ENCODE measurements at regions not wholly inside any gene's neighbourhood (a gene's known extent, or its start where the extent isn't known, plus 50 kb on each side); places are given as distances from the start of the nearest gene placed in this dataset.

GRCh38 chr3:192024751-192025150 lies 563.8 kb downstream of the PYDC2 start:
- no peak for FAIRE-seq
- Histone ChIP-seq H2AFZ (ENCODE audit: low read depth, low read length) (no peak overlapping the region), H3K27ac (ENCODE audit: low read depth, low read length) (no peak overlapping the region), H4K20me1 (ENCODE audit: insufficient read depth, low read length) (no peaks in the 10 kb centered on the region), H3K9ac (ENCODE audit: low read length) (no peak overlapping the region), H3K79me2 (ENCODE audit: insufficient read depth, low read length) (no peaks in the 10 kb centered on the region), H3K27me3 (ENCODE audit: insufficient read depth, low read length) (no peaks in the 10 kb centered on the region), H3K9me3 (ENCODE audit: insufficient read depth, low read depth, low read length) (no peaks in the 10 kb centered on the region), H3K4me2 (ENCODE audit: low read length) (no peak overlapping the region), H3K36me3 (ENCODE audit: insufficient read depth, low read length) (no peaks in the 10 kb centered on the region), H3K4me1 (ENCODE audit: insufficient read depth, low read length) (peaks cover 4% of the 10 kb centered on the region), H3K4me3 (ENCODE audit: insufficient read depth, low read depth, low read length) (no peak overlapping the region)
- H3K4me1 Mint-ChIP-seq (ENCODE audit: low read depth, unreplicated experiment), result peaks cover 42% of the 10 kb centered on the region
- no peak overlapping the region for H3K27ac Mint-ChIP-seq (ENCODE audit: unreplicated experiment)
- DNase-seq (ENCODE audit: low read depth), result no peak
- no peak overlapping the region for H3K4me3 Mint-ChIP-seq (ENCODE audit: unreplicated experiment)
- H3K36me3 Mint-ChIP-seq (ENCODE audit: low read depth, unreplicated experiment), result no peaks in the 10 kb centered on the region
- H3K27me3 Mint-ChIP-seq (ENCODE audit: low read depth, unreplicated experiment), result no peaks in the 10 kb centered on the region
- H3K9me3 Mint-ChIP-seq (ENCODE audit: unreplicated experiment), result no peaks in the 10 kb centered on the region
- TF ChIP-seq EZH2 (IDR thresholded peaks at IDR 0.05; ENCODE audit: insufficient read depth, low read length), result no peak
- TF ChIP-seq CTCF (IDR thresholded peaks at IDR 0.05; ENCODE audit: insufficient read depth, low read depth, low read length), result no peak

GRCh38 chr3:192026661-192027060 lies 565.7 kb downstream of the PYDC2 start:
- Histone ChIP-seq H3K36me3 (ENCODE audit: insufficient read depth, low read length) (no peaks in the 10 kb centered on the region), H3K4me1 (ENCODE audit: insufficient read depth, low read length) (peaks cover 3% of the 10 kb centered on the region), H4K20me1 (ENCODE audit: insufficient read depth, low read length) (no peaks in the 10 kb centered on the region), H3K9ac (ENCODE audit: low read length) (no peak overlapping the region), H3K79me2 (ENCODE audit: insufficient read depth, low read length) (no peaks in the 10 kb centered on the region), H2AFZ (ENCODE audit: low read depth, low read length) (no peak overlapping the region), H3K27ac (ENCODE audit: low read depth, low read length) (no peak overlapping the region), H3K27me3 (ENCODE audit: insufficient read depth, low read length) (no peaks in the 10 kb centered on the region), H3K9me3 (ENCODE audit: insufficient read depth, low read depth, low read length) (no peaks in the 10 kb centered on the region), H3K4me3 (ENCODE audit: insufficient read depth, low read depth, low read length) (no peak overlapping the region), H3K4me2 (ENCODE audit: low read length) (no peak overlapping the region)
- Mint-ChIP-seq H3K36me3 (ENCODE audit: low read depth, unreplicated experiment) (no peaks in the 10 kb centered on the region), H3K4me1 (ENCODE audit: low read depth, unreplicated experiment) (peaks cover 28% of the 10 kb centered on the region), H3K27me3 (ENCODE audit: low read depth, unreplicated experiment) (no peaks in the 10 kb centered on the region), H3K4me3 (ENCODE audit: unreplicated experiment) (no peak overlapping the region), H3K27ac (ENCODE audit: unreplicated experiment) (no peak overlapping the region), H3K9me3 (ENCODE audit: unreplicated experiment) (no peaks in the 10 kb centered on the region)
- no peak for FAIRE-seq
- DNase-seq (ENCODE audit: low read depth), result no peak
- TF ChIP-seq CTCF (IDR thresholded peaks at IDR 0.05; ENCODE audit: insufficient read depth, low read depth, low read length), result no peak
- no peak for TF ChIP-seq EZH2 (IDR thresholded peaks at IDR 0.05; ENCODE audit: insufficient read depth, low read length)

- no peaks in the 10 kb centered on the region for H4K20me1 ChIP-seq (ENCODE audit: insufficient read depth, low read length)
- H3K9ac ChIP-seq (ENCODE audit: low read length), result no peak overlapping the region
- H3K4me3 Mint-ChIP-seq (ENCODE audit: unreplicated experiment), result no peak overlapping the region
- no peaks in the 10 kb centered on the region for H3K36me3 Mint-ChIP-seq (ENCODE audit: low read depth, unreplicated experiment)
- no peaks in the 10 kb centered on the region for H3K27me3 ChIP-seq (ENCODE audit: insufficient read depth, low read length)
- DNase-seq (ENCODE audit: low read depth), result no peak
- no peak overlapping the region for H3K27ac ChIP-seq (ENCODE audit: low read depth, low read length)
- H2AFZ ChIP-seq (ENCODE audit: low read depth, low read length), result no peak overlapping the region
- no peaks in the 10 kb centered on the region for H3K27me3 Mint-ChIP-seq (ENCODE audit: low read depth, unreplicated experiment)
- peaks cover 4% of the 10 kb centered on the region for H3K4me1 Mint-ChIP-seq (ENCODE audit: low read depth, unreplicated experiment)
- no peak for FAIRE-seq
- TF ChIP-seq EZH2 (IDR thresholded peaks at IDR 0.05; ENCODE audit: insufficient read depth, low read length) (no peak), CTCF (IDR thresholded peaks at IDR 0.05; ENCODE audit: insufficient read depth, low read depth, low read length) (no peak)
- no peak overlapping the region for H3K4me2 ChIP-seq (ENCODE audit: low read length)
- no peaks in the 10 kb centered on the region for H3K79me2 ChIP-seq (ENCODE audit: insufficient read depth, low read length)
- H3K27ac Mint-ChIP-seq (ENCODE audit: unreplicated experiment), result no peak overlapping the region
- H3K9me3 ChIP-seq (ENCODE audit: insufficient read depth, low read depth, low read length), result no peaks in the 10 kb centered on the region
- H3K9me3 Mint-ChIP-seq (ENCODE audit: unreplicated experiment), result peaks cover 4% of the 10 kb centered on the region
- no peaks in the 10 kb centered on the region for H3K36me3 ChIP-seq (ENCODE audit: insufficient read depth, low read length)
- no peaks in the 10 kb centered on the region for H3K4me1 ChIP-seq (ENCODE audit: insufficient read depth, low read length)
- H3K4me3 ChIP-seq (ENCODE audit: insufficient read depth, low read depth, low read length), result no peak overlapping the region
These were observed 571.0 kb downstream of the PYDC2 start for GRCh38 chr3:192031941-192032340.
